Naive thymus-derived CD4-positive, alpha-beta T cell (primary cell): ENCODE measurements at regions not wholly inside any gene's neighbourhood (a gene's known extent, or its start where the extent isn't known, plus 50 kb on each side); places are given as distances from the start of the nearest gene placed in this dataset.

ENCODE experiments used
- ATAC-seq: fragments of 150-1000 bp; cut with Tn5 transposase; 2 replicates; pipeline ENCODE4 v1.10.0; 2021; ENCODE audit warnings: mild to moderate bottlenecking, moderate library complexity
- CTCF ChIA-PET: fragments of 350-600 bp; sonication (Branson Sonifier 250); formaldehyde crosslinking; loops from one replicate; lab custom pipeline; 2021; ENCODE audit warnings: antibody characterized with exemption; lab: Charles Lee
- POLR2A ChIA-PET: fragments of 350-600 bp; sonication (Branson Sonifier 250); formaldehyde crosslinking; loops from one replicate; lab custom pipeline; 2021; ENCODE audit warnings: antibody characterized with exemption, inconsistent platforms; lab: Charles Lee
- DNase-seq, 9 donors: peaks; one replicate each; pipeline versions ENCODE4 v3.0.0 to v3.0.0-alpha.2; 2020 to 2022; ENCODE audit warnings: mixed read lengths in 1 of 9
- H3K27ac ChIP-seq: one replicate; pipeline ENCODE4 v1.7.0; 2013; ENCODE audit warnings: mild to moderate bottlenecking, low read depth, low read length, moderate library complexity
- H3K27me3 ChIP-seq, 2 donors: one replicate each; pipeline ENCODE4 v1.7.0; 2013; ENCODE audit warnings: low read length in 2 of 2, mild to moderate bottlenecking in 2 of 2, moderate library complexity in 2 of 2; ENCODE audit not compliant: control insufficient read depth in 2 of 2, insufficient read depth in 2 of 2
- H3K36me3 ChIP-seq, 3 experiments: 1 replicate in 2 of 3; 2 replicates in 1 of 3; pipeline ENCODE4 v1.7.0; 2013; ENCODE audit warnings: low read length in 3 of 3, mild to moderate bottlenecking in 3 of 3, moderate library complexity in 1 of 3; ENCODE audit not compliant: insufficient read depth in 3 of 3, control insufficient read depth in 2 of 3
- H3K4me1 ChIP-seq, 2 donors: one replicate each; pipeline ENCODE4 v1.7.0; 2013; ENCODE audit warnings: low read length in 2 of 2, mild to moderate bottlenecking in 2 of 2, moderate library complexity in 1 of 2; ENCODE audit not compliant: control insufficient read depth in 2 of 2, insufficient read depth in 2 of 2
- H3K4me3 ChIP-seq: 2 replicates; pipeline ENCODE4 v1.7.0; 2013; ENCODE audit warnings: mild to moderate bottlenecking, low read length
- H3K9me3 ChIP-seq, 3 experiments: 1 replicate in 2 of 3; 2 replicates in 1 of 3; pipeline ENCODE4 v1.7.0; 2013; ENCODE audit warnings: low read length in 3 of 3; ENCODE audit not compliant: control insufficient read depth in 2 of 3
- H3K27ac Mint-ChIP-seq, 9 donors: one replicate each; pipeline ENCODE4 v1.8.0; 2020 to 2022; ENCODE audit warnings: mixed read lengths in 9 of 9, mild to moderate bottlenecking in 8 of 9, moderate library complexity in 5 of 9, inconsistent platforms in 2 of 9
- H3K27me3 Mint-ChIP-seq, 5 donors: one replicate each; pipeline ENCODE4 v1.8.0; 2021 to 2022; ENCODE audit warnings: mixed read lengths in 5 of 5, mild to moderate bottlenecking in 1 of 5
- H3K36me3 Mint-ChIP-seq, 5 donors: one replicate each; pipeline ENCODE4 v1.8.0; 2020 to 2022; ENCODE audit warnings: mixed read lengths in 5 of 5, mild to moderate bottlenecking in 3 of 5, inconsistent platforms in 1 of 5
- H3K4me1 Mint-ChIP-seq, 7 donors: one replicate each; pipeline ENCODE4 v1.8.0; 2020 to 2022; ENCODE audit warnings: mixed read lengths in 7 of 7, mild to moderate bottlenecking in 3 of 7, inconsistent platforms in 1 of 7
- H3K4me3 Mint-ChIP-seq, 10 donors: one replicate each; pipeline ENCODE4 v1.8.0; 2020 to 2022; ENCODE audit warnings: mild to moderate bottlenecking in 10 of 10, mixed read lengths in 10 of 10, moderate library complexity in 6 of 10, inconsistent platforms in 2 of 10
- H3K9me3 Mint-ChIP-seq, 11 donors: one replicate each; pipeline ENCODE4 v1.8.0; 2020 to 2022; ENCODE audit warnings: mixed read lengths in 11 of 11, mild to moderate bottlenecking in 4 of 11, inconsistent platforms in 1 of 11, moderate library complexity in 1 of 11
- intact Hi-C, 2 donors: fragments of 100-400 bp; cut with micrococcal nuclease; formaldehyde crosslinking; loops; one replicate each; pipeline ENCODE4 v1.15.1; 2023

DNA sequence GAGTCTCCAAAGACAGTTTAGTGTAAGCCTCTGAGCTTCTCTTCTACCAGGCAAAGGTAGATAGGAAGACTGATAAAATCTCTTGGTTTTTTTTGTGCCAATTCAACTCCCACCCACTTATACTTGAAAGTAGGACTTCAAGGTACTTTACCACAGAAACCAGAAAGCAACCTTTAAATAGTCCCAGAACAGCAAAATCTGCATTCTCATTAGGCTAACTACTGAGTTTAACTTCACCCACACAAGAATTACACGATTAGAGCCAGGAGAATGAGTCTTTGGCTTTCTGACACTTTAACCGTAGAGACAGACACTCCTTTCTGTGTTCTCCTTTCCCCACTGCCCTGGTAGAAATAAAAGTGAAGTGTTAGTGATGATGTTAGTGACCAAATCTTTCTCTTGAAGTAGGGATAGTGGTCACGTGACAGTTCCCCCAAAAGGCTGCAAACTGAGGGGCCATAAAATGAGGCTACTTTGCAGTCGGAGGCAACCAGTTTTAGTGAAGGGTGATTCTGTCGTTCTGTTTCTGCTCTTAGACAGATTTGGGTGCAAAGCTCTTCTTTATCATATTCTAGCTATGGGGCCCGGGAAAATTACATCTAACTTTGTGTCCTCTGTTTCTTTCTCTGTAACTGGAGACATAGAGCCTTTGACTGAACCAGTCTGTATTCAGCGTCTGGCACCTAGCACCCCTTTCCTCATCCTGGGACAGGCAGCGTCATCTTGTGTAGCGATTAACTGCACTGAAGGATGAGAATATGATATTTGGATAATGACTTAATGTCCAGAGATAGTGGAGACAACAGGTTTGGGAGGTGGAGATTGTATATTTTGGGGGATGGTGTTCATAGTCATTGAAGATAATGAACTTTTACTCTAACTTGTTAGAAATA is 206.4 kb upstream of the CITED2 start:
- no peaks in the 10 kb centered on the region for H3K27me3 ChIP-seq
- peaks cover 3 to 18% (median 6%) of the 10 kb centered on the region in 5 donors for H3K27me3 Mint-ChIP-seq
- H3K36me3 Mint-ChIP-seq: peaks cover 0 to 3% (median 0%) of the 10 kb centered on the region in 5 donors
- DNase-seq (no peak), ATAC-seq (no peak)
- peaks cover 0 to 2% (median 0%) of the 10 kb centered on the region in 11 donors for H3K9me3 Mint-ChIP-seq
- no peak overlapping the region for H3K4me3 ChIP-seq
- peaks cover 12 to 19% (median 14%) of the 10 kb centered on the region in 7 donors for H3K4me1 Mint-ChIP-seq
- H3K9me3 ChIP-seq: no peaks in the 10 kb centered on the region
- POLR2A ChIA-PET: interaction anchor here (0.6 kb wide), 1 partner anchor 1190 kb away, joined by 3 read pairs; no protein-coding TSS in a partner anchor
- intact Hi-C loops: no loop called here
- peaks cover 0 to 11% of the 10 kb centered on the region in 2 donors for H3K4me1 ChIP-seq
- no peak overlapping the region for H3K27ac ChIP-seq
- H3K36me3 ChIP-seq: no peaks in the 10 kb centered on the region
- CTCF ChIA-PET: no interaction called here
- H3K27ac Mint-ChIP-seq: peak overlapping the region in 1 of 9 donors; percentile 51
- peak overlapping the region in 3 of 10 donors; percentile 11 to 56 (median 22) for H3K4me3 Mint-ChIP-seq

- CTCF ChIA-PET: no interaction called here
- no peaks in the 10 kb centered on the region for H3K36me3 ChIP-seq
These were observed 203.5 kb upstream of the CITED2 start for GRCh38 chr6:139577763-139578604.

GRCh38 chr6:139577124-139577762 is 202.8 kb upstream of the CITED2 start:
- no peak overlapping the region for H3K4me3 Mint-ChIP-seq
- ATAC-seq (no peak), DNase-seq (no peak)
- H3K27ac Mint-ChIP-seq: no peak overlapping the region
- Histone ChIP-seq H3K4me1 (peaks cover 0 to 11% of the 10 kb centered on the region in 2 donors), H3K36me3 (no peaks in the 10 kb centered on the region), H3K27me3 (no peaks in the 10 kb centered on the region), H3K9me3 (no peaks in the 10 kb centered on the region), H3K4me3 (no peak overlapping the region), H3K27ac (no peak overlapping the region)
- H3K36me3 Mint-ChIP-seq: peaks cover 0 to 3% (median 0%) of the 10 kb centered on the region in 5 donors
- ChIA-PET POLR2A (no interaction called here), CTCF (no interaction called here)
- intact Hi-C loops: loop anchor here in 1 of 2 donors (5.0 kb wide), 1 partner anchor 45 kb away; no protein-coding TSS in a partner anchor
- peaks cover 0 to 23% (median 7%) of the 10 kb centered on the region in 5 donors for H3K27me3 Mint-ChIP-seq
- H3K9me3 Mint-ChIP-seq: peaks cover 0 to 8% (median 0%) of the 10 kb centered on the region in 11 donors
- peaks cover 12 to 19% (median 14%) of the 10 kb centered on the region in 7 donors for H3K4me1 Mint-ChIP-seq

More at GRCh38 chr6:139577763-139578604, 203.5 kb upstream of the CITED2 start:
- DNase-seq: no peak
- ATAC-seq: no peak
- Mint-ChIP-seq H3K9me3 (peaks cover 0 to 8% (median 0%) of the 10 kb centered on the region in 11 donors), H3K36me3 (peaks cover 0 to 3% (median 0%) of the 10 kb centered on the region in 5 donors), H3K27ac (no peak overlapping the region), H3K4me1 (peaks cover 12 to 19% (median 14%) of the 10 kb centered on the region in 7 donors), H3K4me3 (no peak overlapping the region), H3K27me3 (peaks cover 0 to 23% (median 6%) of the 10 kb centered on the region in 5 donors)
- POLR2A ChIA-PET: no interaction called here
- intact Hi-C loops: loop anchor here in 1 of 2 donors (5.0 kb wide), 1 partner anchor 46 kb away; no protein-coding TSS in a partner anchor
- no peaks in the 10 kb centered on the region for H3K27me3 ChIP-seq
- no peaks in the 10 kb centered on the region for H3K9me3 ChIP-seq
- no peak overlapping the region for H3K4me3 ChIP-seq
- peaks cover 0 to 11% of the 10 kb centered on the region in 2 donors for H3K4me1 ChIP-seq
- no peak overlapping the region for H3K27ac ChIP-seq

DNA sequence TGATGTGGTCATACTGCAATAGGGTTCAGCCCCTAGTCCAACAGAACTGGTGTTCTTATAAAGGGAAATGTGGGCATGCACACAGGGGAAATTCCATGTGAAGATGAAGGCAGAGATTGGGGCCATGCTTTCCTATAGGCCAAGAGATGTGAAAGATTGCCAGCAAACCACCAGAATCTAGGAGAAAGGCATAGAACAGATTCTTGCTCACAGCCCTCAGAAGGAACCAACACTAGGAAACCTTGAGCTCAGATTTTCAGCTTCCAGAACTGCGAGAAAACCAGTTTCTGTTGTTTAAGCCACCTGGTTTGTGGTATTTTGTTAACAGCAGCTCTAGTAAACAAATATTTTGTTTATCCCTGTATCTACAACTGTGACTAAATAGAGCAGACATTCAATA is 197.6 kb upstream of the CITED2 start:
- no peak for ATAC-seq

DNA sequence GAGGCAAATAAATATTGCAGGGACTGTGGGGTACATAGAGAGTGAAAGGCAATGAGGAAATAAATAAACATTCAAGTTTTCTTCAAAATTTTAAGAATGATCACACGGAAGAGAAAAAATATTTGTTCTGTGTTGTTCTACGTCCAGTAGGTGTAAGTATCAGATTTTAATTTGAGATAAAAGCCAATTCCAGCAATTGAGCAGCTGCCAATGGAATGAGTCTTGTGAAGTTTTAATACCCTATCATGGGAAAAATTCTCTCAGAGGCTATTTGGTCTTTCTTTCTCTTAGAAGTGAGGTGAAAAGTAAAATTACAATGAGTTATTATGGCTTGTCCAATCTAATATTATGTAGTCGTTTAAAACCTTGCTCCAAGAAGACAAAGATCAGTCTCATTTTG is 195.7 kb upstream of the CITED2 start:
- ATAC-seq (no peak), DNase-seq (no peak)
- Histone ChIP-seq H3K4me1 (no peaks in the 10 kb centered on the region), H3K36me3 (no peaks in the 10 kb centered on the region), H3K9me3 (no peaks in the 10 kb centered on the region), H3K27ac (no peak overlapping the region), H3K27me3 (no peaks in the 10 kb centered on the region), H3K4me3 (no peak overlapping the region)
- H3K4me1 Mint-ChIP-seq: no peaks in the 10 kb centered on the region
- H3K4me3 Mint-ChIP-seq: no peak overlapping the region
- ChIA-PET POLR2A (no interaction called here), CTCF (no interaction called here)
- H3K9me3 Mint-ChIP-seq: peaks cover 0 to 8% (median 0%) of the 10 kb centered on the region in 11 donors
- peak overlapping the region in 1 of 9 donors; percentile 41 for H3K27ac Mint-ChIP-seq
- intact Hi-C loops: no loop called here
- H3K36me3 Mint-ChIP-seq: no peaks in the 10 kb centered on the region
- peaks cover 0 to 10% (median 3%) of the 10 kb centered on the region in 5 donors for H3K27me3 Mint-ChIP-seq

More for the DNA sequence above, 197.6 kb upstream of the CITED2 start:
- Mint-ChIP-seq H3K4me3 (no peak overlapping the region), H3K4me1 (no peaks in the 10 kb centered on the region), H3K27me3 (peaks cover 0 to 14% (median 3%) of the 10 kb centered on the region in 5 donors), H3K9me3 (peaks cover 0 to 8% (median 0%) of the 10 kb centered on the region in 11 donors), H3K27ac (no peak overlapping the region), H3K36me3 (no peaks in the 10 kb centered on the region)
- ChIA-PET CTCF (no interaction called here), POLR2A (no interaction called here)
- no peak overlapping the region for H3K27ac ChIP-seq
- no peaks in the 10 kb centered on the region for H3K36me3 ChIP-seq
- intact Hi-C loops: no loop called here
- H3K4me1 ChIP-seq: no peaks in the 10 kb centered on the region
- no peak for DNase-seq
- no peaks in the 10 kb centered on the region for H3K9me3 ChIP-seq
- no peaks in the 10 kb centered on the region for H3K27me3 ChIP-seq
- no peak overlapping the region for H3K4me3 ChIP-seq

GRCh38 chr6:139569566-139569965 is 195.1 kb upstream of the CITED2 start:
- peak; percentile 59 for ATAC-seq
- no peak overlapping the region for H3K4me3 Mint-ChIP-seq
- H3K27me3 ChIP-seq: no peaks in the 10 kb centered on the region
- H3K4me1 Mint-ChIP-seq: no peaks in the 10 kb centered on the region
- H3K4me3 ChIP-seq: no peak overlapping the region
- no peaks in the 10 kb centered on the region for H3K36me3 Mint-ChIP-seq
- intact Hi-C loops: no loop called here
- no peak for DNase-seq
- H3K27me3 Mint-ChIP-seq: peaks cover 0 to 7% (median 3%) of the 10 kb centered on the region in 5 donors
- H3K27ac ChIP-seq: no peak overlapping the region
- ChIA-PET POLR2A (no interaction called here), CTCF (no interaction called here)
- H3K9me3 Mint-ChIP-seq: peaks cover 0 to 8% (median 0%) of the 10 kb centered on the region in 11 donors
- H3K27ac Mint-ChIP-seq: no peak overlapping the region
- no peaks in the 10 kb centered on the region for H3K4me1 ChIP-seq
- H3K9me3 ChIP-seq: no peaks in the 10 kb centered on the region
- H3K36me3 ChIP-seq: no peaks in the 10 kb centered on the region
